HCT116 (cell line): ENCODE measurements at regions not wholly inside any gene's neighbourhood (a gene's known extent, or its start where the extent isn't known, plus 50 kb on each side); places are given as distances from the start of the nearest gene placed in this dataset.

Experiments used
- ATAC-seq: fragments of 200-7000 bp; cut with Tn5 transposase; 2 replicates; pipeline ENCODE4 v1.9.1; 2020; ENCODE audit warnings: mild to moderate bottlenecking, moderate library complexity
- BruUV-seq: library from RNA; stranded (reverse); fragments of 400-500 nt; replicated peaks from 2 replicates; lab custom pipeline; 2021; lab: Mats Ljungman, UMichigan
- CTCF ChIA-PET: fragments of 300-600 bp; sonication (Branson Sonifier 250); formaldehyde crosslinking; loops from one replicate; lab custom pipeline; 2021; ENCODE audit warnings: antibody characterized with exemption; lab: Charles Lee
- POLR2A ChIA-PET: fragments of 300-600, 350-600 bp; sonication (Branson Sonifier 250); formaldehyde crosslinking; loops from one replicate; lab custom pipeline; 2021; ENCODE audit warnings: antibody characterized with exemption; lab: Charles Lee
- RAD21 ChIA-PET, 2 experiments: fragments of 300-600 bp; sonication (Branson Sonifier 250); formaldehyde crosslinking; loops; one replicate each; lab custom pipeline; 2023; ENCODE audit warnings: low total read pairs in 2 of 2; ENCODE audit not compliant: uncharacterized antibody in 2 of 2, unreplicated experiment in 2 of 2, low non-redundant PET in 1 of 2; lab: Charles Lee
- DNase-seq: peaks from one replicate; pipeline ENCODE4 v3.0.0-alpha.2; 2010; ENCODE audit warnings: low read depth, low spot score
- H2AFZ ChIP-seq: fragments of 200-600 bp; shearing (Covaris generic), sonication (generic); 2 replicates; pipeline ENCODE4 v1.6.1; 2017; ENCODE audit warnings: low read depth, mixed run types, mixed read lengths, antibody characterized with exemption, low read length; ENCODE audit not compliant: poor library complexity, severe bottlenecking
- H3K27ac ChIP-seq: 2 replicates; pipeline ENCODE4 v1.5.1; 2012; ENCODE audit warnings: low read depth, low read length
- H3K27me3 ChIP-seq: fragments of 200-600 bp; sonication (generic); 2 replicates; pipeline ENCODE4 v1.6.1; 2016; ENCODE audit warnings: mixed run types, low read length, mixed read lengths; ENCODE audit not compliant: insufficient read depth
- H3K36me3 ChIP-seq, 2 experiments: fragments of 200-500 bp in 1 of 2; fragments of 200-600 bp in 1 of 2; sonication (Bioruptor generic) in 1 of 2; sonication (generic) in 1 of 2; 2 replicates each; pipeline versions ENCODE4 v1.5.1 to v1.6.1; 2014 to 2016; ENCODE audit warnings: low read length in 2 of 2, inconsistent platforms in 1 of 2, mixed read lengths in 1 of 2, mixed run types in 1 of 2; ENCODE audit not compliant: insufficient read depth in 2 of 2, control insufficient read depth in 1 of 2
- H3K4me1 ChIP-seq, 2 experiments: fragments of 200-600 bp in 1 of 2; sonication (generic) in 1 of 2; 2 replicates each; pipeline versions ENCODE4 v1.5.1 to v1.6.1; 2012 to 2017; ENCODE audit warnings: low read length in 2 of 2, inconsistent platforms in 1 of 2, mild to moderate bottlenecking in 1 of 2, mixed read lengths in 1 of 2, mixed run types in 1 of 2, moderate library complexity in 1 of 2; ENCODE audit not compliant: insufficient read depth in 2 of 2, control insufficient read depth in 1 of 2
- H3K4me2 ChIP-seq: fragments of 200-600 bp; sonication (generic); 2 replicates; pipeline ENCODE4 v1.6.1; 2017; ENCODE audit warnings: mixed run types, low read length, mixed read lengths
- H3K4me3 ChIP-seq, 2 experiments: fragments of 200-600 bp in 1 of 2; sonication (generic) in 1 of 2; replicated peaks in 1 of 2; 2 replicates each; pipeline ENCODE4 v1.5.1; 2011 to 2016; ENCODE audit warnings: low read length in 2 of 2, control low read depth in 1 of 2, low read depth in 1 of 2, mild to moderate bottlenecking in 1 of 2, mixed read lengths in 1 of 2, mixed run types in 1 of 2
- H3K79me2 ChIP-seq: fragments of 200-600 bp; sonication (generic); 2 replicates; pipeline ENCODE4 v1.6.1; 2017; ENCODE audit warnings: mild to moderate bottlenecking, mixed run types, low read length, moderate library complexity, mixed read lengths; ENCODE audit not compliant: insufficient read depth
- H3K9ac ChIP-seq: fragments of 200-600 bp; sonication (generic); 2 replicates; pipeline ENCODE4 v1.6.1; 2016; ENCODE audit warnings: low read length, mixed read lengths
- H3K9me2 ChIP-seq: fragments of 200-600 bp; sonication (generic), shearing (Covaris generic); 2 replicates; pipeline ENCODE4 v1.6.1; 2017; ENCODE audit warnings: mixed run types, mild to moderate bottlenecking, moderate library complexity; ENCODE audit not compliant: insufficient read depth
- H3K9me3 ChIP-seq, 2 experiments: fragments of 200-500 bp in 1 of 2; fragments of 200-600 bp in 1 of 2; sonication (Bioruptor generic) in 1 of 2; sonication (generic) in 1 of 2; 2 replicates each; pipeline ENCODE4 v1.6.1; 2014 to 2017; ENCODE audit warnings: low read length in 2 of 2, mixed read lengths in 2 of 2, inconsistent platforms in 1 of 2, low read depth in 1 of 2, mild to moderate bottlenecking in 1 of 2, mixed run types in 1 of 2, moderate library complexity in 1 of 2; ENCODE audit not compliant: control insufficient read depth in 1 of 2, insufficient read depth in 1 of 2
- H4K20me1 ChIP-seq: fragments of 200-600 bp; sonication (generic), shearing (Covaris generic); 2 replicates; pipeline ENCODE4 v1.6.1; 2017; ENCODE audit warnings: mixed run types, mild to moderate bottlenecking, moderate library complexity; ENCODE audit not compliant: insufficient read depth
- CBX3 ChIP-seq: IDR thresholded peaks from 2 replicates; pipeline ENCODE4 v1.6.1; 2012; ENCODE audit warnings: low read depth
- ELF1 ChIP-seq: IDR thresholded peaks from 2 replicates; pipeline ENCODE4 v1.6.1; 2012; ENCODE audit warnings: low read depth, borderline replicate concordance
- EZH2phosphoT487 ChIP-seq: fragments of 200-600 bp; IDR thresholded peaks from 2 replicates; pipeline ENCODE4 v1.6.1; 2018; ENCODE audit warnings: antibody characterized with exemption, borderline replicate concordance
- FOSL1 ChIP-seq: IDR thresholded peaks from 2 replicates; pipeline ENCODE4 v1.6.1; 2012; ENCODE audit warnings: low read depth
- JUND ChIP-seq: IDR thresholded peaks from 2 replicates; pipeline ENCODE4 v1.6.1; 2012
- RAD21 ChIP-seq: IDR thresholded peaks from 2 replicates; pipeline ENCODE4 v1.6.1; 2012; ENCODE audit warnings: low read depth, mild to moderate bottlenecking
- SRF ChIP-seq: IDR thresholded peaks from 2 replicates; pipeline ENCODE4 v1.6.1; 2012; ENCODE audit warnings: low read depth
- YY1 ChIP-seq: IDR thresholded peaks from 2 replicates; pipeline ENCODE4 v1.6.1; 2011; ENCODE audit warnings: low read length, low read depth, moderate library complexity, mild to moderate bottlenecking; ENCODE audit not compliant: insufficient replicate concordance; ENCODE audit errors: extremely low read depth
- intact Hi-C: fragments of 100-400 bp; cut with micrococcal nuclease; formaldehyde crosslinking; loops from 2 replicates; pipeline ENCODE4 v1.10.0; 2022
- TF ChIP-seq, protein P1 (sequence below), 3 experiments: fragments of 200-600 bp in 1 of 3; sonication (generic) in 1 of 3; IDR thresholded peaks in 2 of 3; conservative IDR thresholded peaks in 1 of 3; 2 replicates each; pipeline ENCODE4 v1.5.1; 2012 to 2017; ENCODE audit warnings: low read depth in 2 of 3, low read length in 2 of 3, antibody characterized with exemption in 1 of 3, borderline replicate concordance in 1 of 3, control low read depth in 1 of 3, mild to moderate bottlenecking in 1 of 3, mixed read lengths in 1 of 3, mixed run types in 1 of 3, moderate library complexity in 1 of 3; ENCODE audit not compliant: insufficient read depth in 1 of 3
- TF ChIP-seq, protein P2 (sequence below): IDR thresholded peaks from 2 replicates; pipeline ENCODE4 v1.6.1; 2011; ENCODE audit warnings: mild to moderate bottlenecking, low read length, moderate library complexity; ENCODE audit not compliant: insufficient replicate concordance; ENCODE audit errors: extremely low read depth

GRCh38 chr21:15141261-15141970, 76.6 kb upstream of the NRIP1 start:
- DNase-seq (no peak), ATAC-seq (no peak)
- ChIA-PET CTCF (no interaction called here), RAD21 (no interaction called here), POLR2A (no interaction called here)
- Histone ChIP-seq H3K9me2 (no peaks in the 10 kb centered on the region), H2AFZ (no peak overlapping the region), H3K36me3 (no peaks in the 10 kb centered on the region), H3K9me3 (no peaks in the 10 kb centered on the region), H3K4me1 (no peaks in the 10 kb centered on the region), H3K27ac (no peak overlapping the region), H3K9ac (no peak overlapping the region), H4K20me1 (no peaks in the 10 kb centered on the region), H3K79me2 (no peaks in the 10 kb centered on the region), H3K4me3 (no peak overlapping the region), H3K27me3 (no peaks in the 10 kb centered on the region), H3K4me2 (no peak overlapping the region)
- TF ChIP-seq JUND (no peak), YY1 (no peak), RAD21 (no peak), ELF1 (no peak), SRF (no peak), CBX3 (no peak), EZH2phosphoT487 (no peak), FOSL1 (no peak)
- TF ChIP-seq, protein P1, sequence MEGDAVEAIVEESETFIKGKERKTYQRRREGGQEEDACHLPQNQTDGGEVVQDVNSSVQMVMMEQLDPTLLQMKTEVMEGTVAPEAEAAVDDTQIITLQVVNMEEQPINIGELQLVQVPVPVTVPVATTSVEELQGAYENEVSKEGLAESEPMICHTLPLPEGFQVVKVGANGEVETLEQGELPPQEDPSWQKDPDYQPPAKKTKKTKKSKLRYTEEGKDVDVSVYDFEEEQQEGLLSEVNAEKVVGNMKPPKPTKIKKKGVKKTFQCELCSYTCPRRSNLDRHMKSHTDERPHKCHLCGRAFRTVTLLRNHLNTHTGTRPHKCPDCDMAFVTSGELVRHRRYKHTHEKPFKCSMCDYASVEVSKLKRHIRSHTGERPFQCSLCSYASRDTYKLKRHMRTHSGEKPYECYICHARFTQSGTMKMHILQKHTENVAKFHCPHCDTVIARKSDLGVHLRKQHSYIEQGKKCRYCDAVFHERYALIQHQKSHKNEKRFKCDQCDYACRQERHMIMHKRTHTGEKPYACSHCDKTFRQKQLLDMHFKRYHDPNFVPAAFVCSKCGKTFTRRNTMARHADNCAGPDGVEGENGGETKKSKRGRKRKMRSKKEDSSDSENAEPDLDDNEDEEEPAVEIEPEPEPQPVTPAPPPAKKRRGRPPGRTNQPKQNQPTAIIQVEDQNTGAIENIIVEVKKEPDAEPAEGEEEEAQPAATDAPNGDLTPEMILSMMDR (IDR thresholded peaks at IDR 0.05 in 2 of 3, conservative IDR thresholded peaks at IDR 0.05 in 1 of 3; ENCODE audit: borderline replicate concordance in 1 of 3, insufficient read depth in 1 of 3, low read depth in 2 of 3, low read length in 2 of 3): no peak
- TF ChIP-seq, protein P2, sequence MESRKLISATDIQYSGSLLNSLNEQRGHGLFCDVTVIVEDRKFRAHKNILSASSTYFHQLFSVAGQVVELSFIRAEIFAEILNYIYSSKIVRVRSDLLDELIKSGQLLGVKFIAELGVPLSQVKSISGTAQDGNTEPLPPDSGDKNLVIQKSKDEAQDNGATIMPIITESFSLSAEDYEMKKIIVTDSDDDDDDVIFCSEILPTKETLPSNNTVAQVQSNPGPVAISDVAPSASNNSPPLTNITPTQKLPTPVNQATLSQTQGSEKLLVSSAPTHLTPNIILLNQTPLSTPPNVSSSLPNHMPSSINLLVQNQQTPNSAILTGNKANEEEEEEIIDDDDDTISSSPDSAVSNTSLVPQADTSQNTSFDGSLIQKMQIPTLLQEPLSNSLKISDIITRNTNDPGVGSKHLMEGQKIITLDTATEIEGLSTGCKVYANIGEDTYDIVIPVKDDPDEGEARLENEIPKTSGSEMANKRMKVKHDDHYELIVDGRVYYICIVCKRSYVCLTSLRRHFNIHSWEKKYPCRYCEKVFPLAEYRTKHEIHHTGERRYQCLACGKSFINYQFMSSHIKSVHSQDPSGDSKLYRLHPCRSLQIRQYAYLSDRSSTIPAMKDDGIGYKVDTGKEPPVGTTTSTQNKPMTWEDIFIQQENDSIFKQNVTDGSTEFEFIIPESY: no peak
- BruUV-seq: no TSS peak
- intact Hi-C loops: no loop called here
